ENCODE measurements at regions not wholly inside any gene's neighbourhood (a gene's known extent, or its start where the extent isn't known, plus 50 kb on each side); places are given as distances from the start of the nearest gene placed in this dataset.

GRCh38 chr1:55690366-55690765 lies 475.2 kb upstream of the USP24 start:
- Mint-ChIP-seq H3K4me3 (no peak overlapping the region), H3K36me3 (ENCODE audit: low read depth) (no peaks in the 10 kb centered on the region), H3K4me1 (peaks cover 39% of the 10 kb centered on the region), H3K9me3 (no peaks in the 10 kb centered on the region), H3K27ac (no peak overlapping the region), H3K27me3 (ENCODE audit: insufficient read depth) (peaks cover 66% of the 10 kb centered on the region)
- DNase-seq: no peak
- H3K27ac ChIP-seq (ENCODE audit: low read depth, low read length): no peak overlapping the region
- H3K4me3 ChIP-seq (ENCODE audit: low read length): no peak overlapping the region
- peaks cover 14% of the 10 kb centered on the region for H3K4me1 ChIP-seq (ENCODE audit: control insufficient read depth, insufficient read depth, low read length)
- TF ChIP-seq CTCF (conservative IDR thresholded peaks at IDR 0.05): no peak
- no peaks in the 10 kb centered on the region for H3K9me3 ChIP-seq (ENCODE audit: control insufficient read depth, low read length)
- WGBS, 2 experiments (ENCODE audit: insufficient coverage in 1 of 2, insufficient read length in 1 of 2): 86 to 96% methylated on average over 3 to 4 of the region's 4 CpGs
- no peaks in the 10 kb centered on the region for H3K36me3 ChIP-seq (ENCODE audit: control insufficient read depth, insufficient read depth, low read length)
- H3K9ac ChIP-seq (ENCODE audit: extremely low read depth, low read length, poor library complexity, severe bottlenecking): no peak overlapping the region
- peaks cover 53% of the 10 kb centered on the region for H3K27me3 ChIP-seq (ENCODE audit: control insufficient read depth, insufficient read depth, low read length, poor library complexity, severe bottlenecking)

- Histone ChIP-seq H3K9ac (ENCODE audit: extremely low read depth, low read length, poor library complexity, severe bottlenecking) (no peak overlapping the region), H3K9me3 (ENCODE audit: control insufficient read depth, low read length) (no peaks in the 10 kb centered on the region), H3K27ac (ENCODE audit: low read depth, low read length) (no peak overlapping the region), H3K27me3 (ENCODE audit: control insufficient read depth, insufficient read depth, low read length, poor library complexity, severe bottlenecking) (peaks cover 47% of the 10 kb centered on the region), H3K36me3 (ENCODE audit: control insufficient read depth, insufficient read depth, low read length) (no peaks in the 10 kb centered on the region), H3K4me3 (ENCODE audit: low read length) (no peak overlapping the region), H3K4me1 (ENCODE audit: control insufficient read depth, insufficient read depth, low read length) (peaks cover 14% of the 10 kb centered on the region)
- 93 to 95% methylated on average over 2 to 3 of the region's 3 CpGs for WGBS, 2 experiments (ENCODE audit: insufficient coverage in 1 of 2, insufficient read length in 1 of 2)
- no peak for DNase-seq
- Mint-ChIP-seq H3K36me3 (ENCODE audit: low read depth) (no peaks in the 10 kb centered on the region), H3K4me3 (no peak overlapping the region), H3K4me1 (peaks cover 39% of the 10 kb centered on the region), H3K27me3 (ENCODE audit: insufficient read depth) (peaks cover 66% of the 10 kb centered on the region), H3K27ac (no peak overlapping the region), H3K9me3 (no peaks in the 10 kb centered on the region)
- no peak for TF ChIP-seq CTCF (conservative IDR thresholded peaks at IDR 0.05)
These were observed 474.6 kb upstream of the USP24 start for GRCh38 chr1:55689800-55690199.

- Histone ChIP-seq H3K27ac (ENCODE audit: low read depth, low read length) (no peak overlapping the region), H3K9ac (ENCODE audit: extremely low read depth, low read length, poor library complexity, severe bottlenecking) (no peak overlapping the region), H3K36me3 (ENCODE audit: control insufficient read depth, insufficient read depth, low read length) (no peaks in the 10 kb centered on the region), H3K27me3 (ENCODE audit: control insufficient read depth, insufficient read depth, low read length, poor library complexity, severe bottlenecking) (peaks cover 19% of the 10 kb centered on the region), H3K4me1 (ENCODE audit: control insufficient read depth, insufficient read depth, low read length) (peaks cover 8% of the 10 kb centered on the region), H3K9me3 (ENCODE audit: control insufficient read depth, low read length) (peaks cover 4% of the 10 kb centered on the region), H3K4me3 (ENCODE audit: low read length) (no peak overlapping the region)
- H3K27me3 Mint-ChIP-seq (ENCODE audit: insufficient read depth): peaks cover 40% of the 10 kb centered on the region
- H3K4me3 Mint-ChIP-seq: no peak overlapping the region
- WGBS, 2 experiments (ENCODE audit: insufficient coverage in 1 of 2, insufficient read length in 1 of 2): 93% methylated on average over 6 to 7 of the region's 7 CpGs
- TF ChIP-seq CTCF (conservative IDR thresholded peaks at IDR 0.05): no peak
- peaks cover 7% of the 10 kb centered on the region for H3K9me3 Mint-ChIP-seq
- peaks cover 15% of the 10 kb centered on the region for H3K4me1 Mint-ChIP-seq
- no peak overlapping the region for H3K27ac Mint-ChIP-seq
- DNase-seq: no peak
- H3K36me3 Mint-ChIP-seq (ENCODE audit: low read depth): no peaks in the 10 kb centered on the region
These were observed 470.4 kb upstream of the USP24 start for GRCh38 chr1:55685560-55685959.

Measured in endodermal cell (in vitro differentiated cells).